GM18520 (cell line): ENCODE measurements at regions not wholly inside any gene's neighbourhood (a gene's known extent, or its start where the extent isn't known, plus 50 kb on each side); places are given as distances from the start of the nearest gene placed in this dataset.

Source experiments
- ATAC-seq: cut with Tn5 transposase; IDR thresholded peaks from one replicate; pipeline ENCODE4 v1.9.1; 2021; ENCODE audit not compliant: unreplicated experiment

DNA sequence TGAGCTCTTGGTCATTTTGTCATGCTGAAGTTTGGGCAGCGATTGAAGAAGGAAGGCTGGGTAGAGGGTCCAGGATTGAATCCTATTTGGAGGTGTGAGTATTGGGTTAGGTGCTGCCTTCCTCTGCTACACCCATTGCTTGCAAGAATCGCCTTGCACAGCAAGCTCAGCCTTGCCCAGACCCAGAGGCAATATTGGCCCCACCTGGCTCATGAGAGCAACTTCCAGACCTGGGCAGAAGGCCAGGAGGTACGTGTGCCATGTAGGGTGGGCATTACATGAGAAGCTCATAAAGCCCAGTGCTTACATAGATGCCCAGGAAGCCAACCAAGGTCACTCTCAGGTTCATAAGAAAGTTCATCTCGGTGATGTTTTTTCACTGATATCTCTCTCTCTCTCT is 718.0 kb downstream of the EFNB2 start:
- no peak for ATAC-seq

- ATAC-seq = no peak
Measured at GRCh38 chr13:105816994-105817393, 718.5 kb downstream of the EFNB2 start.

GRCh38 chr13:105814902-105815250 is 720.6 kb downstream of the EFNB2 start:
- no peak for ATAC-seq

GRCh38 chr13:105814219-105814901 is 721.1 kb downstream of the EFNB2 start:
- ATAC-seq = no peak

GRCh38 chr13:105806628-105806920 is 728.9 kb downstream of the EFNB2 start:
- ATAC-seq = no peak

DNA sequence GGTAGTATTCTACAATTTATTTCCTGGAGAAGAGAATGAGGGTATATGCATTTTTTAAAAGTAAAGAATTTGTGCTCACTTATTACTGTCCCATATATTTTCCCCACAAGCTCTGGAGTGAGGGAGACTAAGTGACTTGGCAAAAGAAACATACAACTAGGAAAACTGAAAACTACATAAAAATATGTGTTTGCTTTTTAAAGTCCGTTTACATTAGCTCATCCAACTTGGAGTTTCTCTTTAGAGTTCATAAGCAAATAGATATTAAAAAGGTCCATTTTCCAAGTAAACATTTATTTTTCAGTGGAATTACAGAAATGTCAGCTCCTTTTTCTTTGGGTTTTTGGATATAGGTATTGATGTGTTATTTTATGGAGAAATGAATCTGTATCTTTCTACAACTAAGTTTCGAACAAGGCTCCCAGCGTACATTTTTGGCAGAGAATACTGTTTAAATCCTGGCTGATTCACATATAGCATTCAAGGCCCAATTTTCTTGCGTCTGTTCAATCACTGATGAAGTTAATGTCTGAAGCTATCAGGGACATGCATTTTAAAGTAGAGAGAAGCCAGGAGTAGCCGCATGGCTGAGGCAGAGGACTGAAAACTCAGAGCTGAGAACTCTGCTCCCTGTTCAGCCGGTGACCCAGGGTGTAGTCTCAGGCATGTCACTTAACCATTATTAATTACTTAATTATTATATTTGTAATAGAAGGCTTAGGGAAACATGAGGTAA is 729.4 kb downstream of the EFNB2 start:
- ATAC-seq = no peak

DNA sequence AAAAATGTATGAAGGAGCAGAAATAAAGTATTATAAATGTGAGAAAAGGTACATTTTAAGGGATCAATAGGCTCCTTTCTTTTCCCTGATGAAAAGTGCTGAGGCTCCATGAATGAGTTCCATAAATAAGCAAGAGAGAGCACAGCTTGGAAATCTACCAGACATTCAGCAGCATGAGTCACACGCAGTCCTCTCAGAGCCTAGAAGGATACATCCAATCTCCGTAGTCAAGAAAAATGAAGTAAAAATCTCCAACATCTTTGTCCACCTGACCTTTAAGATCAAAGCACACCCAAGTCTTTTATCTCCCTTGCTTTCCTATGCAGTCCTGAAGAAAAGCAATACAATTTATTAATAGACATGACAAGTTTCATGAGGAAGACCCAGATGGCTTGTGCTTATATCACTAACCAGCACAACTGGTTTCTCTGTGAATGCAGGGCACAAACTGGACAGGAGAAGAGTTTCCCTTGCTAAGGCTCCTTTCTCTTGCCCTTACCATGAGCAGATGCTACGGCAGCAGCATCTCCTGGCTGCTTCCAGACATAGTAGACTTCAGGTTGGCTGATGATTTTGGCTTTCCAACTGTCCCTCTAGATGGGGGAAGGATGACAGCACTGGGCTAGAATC is 730.8 kb downstream of the EFNB2 start:
- no peak for ATAC-seq

- ATAC-seq = no peak
Measured at GRCh38 chr13:105799155-105799554, 736.3 kb downstream of the EFNB2 start.

DNA sequence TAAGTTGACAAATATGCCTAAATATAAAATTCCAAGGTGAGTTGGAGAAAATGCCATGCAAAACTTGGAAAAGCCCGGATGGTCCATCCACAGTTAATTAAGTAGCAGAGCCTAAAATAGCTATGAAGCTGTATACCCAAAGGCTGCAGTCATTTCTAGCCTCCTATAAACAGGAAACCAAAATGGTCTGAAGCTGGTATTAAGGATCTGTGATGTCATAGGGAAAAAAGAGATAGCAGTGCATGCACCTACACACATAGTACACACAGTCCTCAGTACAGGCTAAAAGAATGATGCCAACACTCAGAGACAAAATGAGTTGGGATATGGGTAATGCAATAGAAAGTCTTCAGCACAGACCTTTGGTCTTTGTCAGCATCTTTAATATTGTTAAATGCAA is 736.9 kb downstream of the EFNB2 start:
- ATAC-seq = no peak

DNA sequence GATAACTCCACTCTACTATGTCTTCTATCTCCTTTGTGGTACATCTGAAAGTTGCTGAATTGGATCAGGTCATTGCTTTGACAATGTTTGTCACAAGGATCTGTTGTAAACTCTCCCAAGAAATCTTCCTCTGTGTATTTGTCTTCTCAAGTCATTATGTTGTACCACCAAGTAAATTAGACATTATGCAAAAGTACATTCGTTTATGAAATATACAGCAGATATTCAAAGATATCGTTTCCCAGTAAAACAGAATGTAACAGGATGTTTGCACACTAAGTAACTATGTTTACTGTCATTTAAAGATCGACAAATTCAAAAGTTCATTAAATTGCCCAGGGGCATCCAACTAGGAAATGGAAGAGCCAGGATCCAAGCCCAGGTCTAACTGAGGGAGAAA is 739.4 kb downstream of the EFNB2 start:
- no peak for ATAC-seq

GRCh38 chr13:105790923-105791322 is 744.5 kb downstream of the EFNB2 start:
- no peak for ATAC-seq

GRCh38 chr13:105788530-105788929 is 746.9 kb downstream of the EFNB2 start:
- no peak for ATAC-seq

DNA sequence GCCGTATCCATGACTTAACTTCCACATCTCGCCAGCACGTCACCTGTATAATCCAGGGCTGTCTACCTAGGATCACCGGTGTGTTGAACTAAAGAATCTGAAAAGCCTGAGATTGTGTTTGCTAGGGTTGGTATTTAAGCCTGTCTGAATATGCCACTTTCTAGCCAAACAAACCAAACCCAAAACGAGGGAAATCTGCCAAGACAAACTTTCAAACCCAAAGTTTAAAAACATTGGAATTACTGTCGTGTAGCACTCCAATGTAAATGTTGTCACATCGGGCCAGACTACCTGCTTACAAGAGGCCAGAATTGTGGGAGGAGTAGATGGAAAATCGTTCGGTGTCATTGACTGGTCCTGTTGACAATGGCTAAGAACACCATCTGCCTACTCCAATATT is 747.8 kb downstream of the EFNB2 start:
- no peak for ATAC-seq

DNA sequence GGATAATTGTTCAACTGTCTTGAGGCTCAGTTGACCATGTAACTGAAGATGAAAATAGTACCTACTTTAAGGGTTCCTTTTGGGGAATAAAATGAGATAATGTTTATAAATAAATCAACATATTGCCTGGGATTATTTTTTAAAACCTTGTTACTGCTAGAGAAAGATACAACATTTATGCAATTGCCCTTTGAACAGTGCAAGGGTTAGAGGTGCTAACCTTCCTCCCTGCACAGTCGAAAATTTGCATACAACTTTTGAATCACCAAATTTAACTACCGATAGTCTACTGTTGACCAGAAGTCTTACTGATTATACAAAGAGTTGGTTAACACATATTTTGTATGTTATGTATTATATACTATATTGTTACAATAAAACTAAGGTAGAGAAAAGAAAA is 750.0 kb downstream of the EFNB2 start:
- ATAC-seq = no peak

DNA sequence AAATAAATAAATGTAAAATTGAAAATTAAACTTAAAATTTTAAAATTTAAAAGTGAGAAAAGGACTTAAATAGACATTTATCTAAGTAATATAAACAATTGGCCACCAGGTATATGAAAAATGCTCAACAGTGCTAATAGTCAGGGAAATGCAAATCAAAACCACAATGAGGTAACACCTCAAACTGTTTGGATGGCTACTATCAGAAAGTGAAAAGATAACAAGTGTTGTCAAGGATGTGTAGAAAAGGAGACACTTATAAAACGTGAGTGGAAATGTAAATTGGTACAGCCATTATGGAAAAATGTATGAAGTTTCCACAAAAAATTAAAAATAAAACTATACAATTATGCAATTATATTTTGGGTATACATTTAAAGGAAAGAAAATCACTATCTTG is 752.2 kb downstream of the EFNB2 start:
- no peak for ATAC-seq

- ATAC-seq = no peak
Measured at GRCh38 chr13:105778196-105778595, 757.3 kb downstream of the EFNB2 start.

GRCh38 chr13:105774739-105775460 is 760.6 kb downstream of the EFNB2 start:
- ATAC-seq = no peak

GRCh38 chr13:105773863-105774538 is 761.5 kb downstream of the EFNB2 start:
- ATAC-seq = no peak

DNA sequence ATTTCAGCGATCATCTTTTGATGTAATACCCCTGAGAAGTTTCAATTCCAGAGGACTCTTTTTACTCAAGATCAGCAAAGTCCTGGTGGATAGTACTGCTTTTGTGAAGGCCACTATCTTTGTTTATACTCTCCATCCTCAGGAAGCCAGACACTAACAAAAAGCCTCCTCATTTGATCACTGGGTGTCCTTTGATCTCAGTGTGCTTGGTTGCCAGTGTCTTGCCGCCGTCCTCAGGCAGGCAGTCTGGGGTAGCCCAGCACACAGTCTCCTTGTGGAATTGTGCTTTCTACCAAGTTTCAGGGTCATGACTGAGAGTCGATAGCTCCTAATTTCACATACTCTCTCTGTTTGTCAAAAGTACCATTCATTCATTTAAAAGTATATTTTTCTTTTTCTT is 762.2 kb downstream of the EFNB2 start:
- ATAC-seq = no peak

- no peak for ATAC-seq
Measured at GRCh38 chr13:105764486-105764885, 771.0 kb downstream of the EFNB2 start.

DNA sequence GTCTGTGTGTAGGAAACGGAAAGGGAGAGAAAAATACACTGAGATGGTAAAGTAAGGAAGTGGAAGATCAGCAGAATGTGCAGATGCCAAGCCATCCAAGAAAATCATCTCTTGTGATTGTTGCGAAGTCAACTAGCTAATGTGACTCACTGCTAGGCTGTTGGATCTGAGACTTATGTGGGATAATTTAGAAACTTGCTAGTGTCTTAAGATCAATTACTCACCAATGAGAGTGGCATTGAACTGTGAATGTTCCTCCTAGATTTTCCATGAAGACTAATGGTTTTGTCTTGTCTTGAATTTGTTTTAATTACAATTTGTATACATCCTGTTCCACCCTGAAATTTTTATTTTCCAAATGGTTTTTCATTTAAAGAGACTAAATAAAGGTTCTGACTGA is 771.6 kb downstream of the EFNB2 start:
- no peak for ATAC-seq
